ENCODE measurements at regions not wholly inside any gene's neighbourhood (a gene's known extent, or its start where the extent isn't known, plus 50 kb on each side); places are given as distances from the start of the nearest gene placed in this dataset.

- TF ChIP-seq CTCF (IDR thresholded peaks at IDR 0.05) (no peak), EP300 (IDR thresholded peaks at IDR 0.05) (no peak)
Observed at GRCh38 chr11:11747570-11747969, 94.2 kb upstream of the USP47 start.
